ENCODE measurements at regions not wholly inside any gene's neighbourhood (a gene's known extent, or its start where the extent isn't known, plus 50 kb on each side); places are given as distances from the start of the nearest gene placed in this dataset.
"Not testable (repeated sequence)": the region's sequence is repeated elsewhere in the genome, so short reads cannot be mapped to it uniquely, and the experiment has no call there.

GRCh38 chr9:18317896-18318295 is 156.1 kb upstream of the ADAMTSL1 start:
- DNase-seq: no peak

- DNase-seq: no peak
Measured at GRCh38 chr9:18319918-18320445, 154.0 kb upstream of the ADAMTSL1 start.

- DNase-seq: no peak
Measured at GRCh38 chr9:18324928-18325745, 148.8 kb upstream of the ADAMTSL1 start.

GRCh38 chr9:18325746-18326011 is 148.3 kb upstream of the ADAMTSL1 start:
- not testable (repeated sequence) for DNase-seq

GRCh38 chr9:18327121-18327520 is 146.8 kb upstream of the ADAMTSL1 start:
- no peak for DNase-seq

GRCh38 chr9:18330401-18331309 is 143.3 kb upstream of the ADAMTSL1 start:
- DNase-seq: no peak

GRCh38 chr9:18331310-18331684 is 142.7 kb upstream of the ADAMTSL1 start:
- no peak for DNase-seq

GRCh38 chr9:18331808-18332209 is 142.1 kb upstream of the ADAMTSL1 start:
- no peak for DNase-seq

GRCh38 chr9:18333157-18333556 is 140.8 kb upstream of the ADAMTSL1 start:
- DNase-seq: no peak

- DNase-seq: no peak
Measured at GRCh38 chr9:18335825-18336224, 138.1 kb upstream of the ADAMTSL1 start.

GRCh38 chr9:18338042-18338441 is 135.9 kb upstream of the ADAMTSL1 start:
- DNase-seq: no peak

- DNase-seq: no peak
Measured at GRCh38 chr9:18343784-18344183, 130.2 kb upstream of the ADAMTSL1 start.

GRCh38 chr9:18346745-18347144 is 127.2 kb upstream of the ADAMTSL1 start:
- no peak for DNase-seq

GRCh38 chr9:18347386-18348082 is 126.4 kb upstream of the ADAMTSL1 start:
- DNase-seq: no peak

- no peak for DNase-seq
Measured at GRCh38 chr9:18348083-18348475, 125.9 kb upstream of the ADAMTSL1 start.

GRCh38 chr9:18349530-18349929 is 124.4 kb upstream of the ADAMTSL1 start:
- no peak for DNase-seq

- DNase-seq: no peak
Measured at GRCh38 chr9:18350036-18350435, 123.9 kb upstream of the ADAMTSL1 start.

- DNase-seq: no peak
Measured at GRCh38 chr9:18350995-18351595, 122.9 kb upstream of the ADAMTSL1 start.

GRCh38 chr9:18352711-18353110 is 121.2 kb upstream of the ADAMTSL1 start:
- no peak for DNase-seq

GRCh38 chr9:18353473-18353872 is 120.5 kb upstream of the ADAMTSL1 start:
- no peak for DNase-seq

- DNase-seq: no peak
Measured at GRCh38 chr9:18357321-18357720, 116.6 kb upstream of the ADAMTSL1 start.

- DNase-seq: no peak
Measured at GRCh38 chr9:18358325-18358724, 115.6 kb upstream of the ADAMTSL1 start.

GRCh38 chr9:18359335-18359734 is 114.6 kb upstream of the ADAMTSL1 start:
- no peak for DNase-seq

All from CD4-positive, alpha-beta T cell treated with Interferon gamma for 1 hour (primary cell).